ENCODE measurements at regions not wholly inside any gene's neighbourhood (a gene's known extent, or its start where the extent isn't known, plus 50 kb on each side); places are given as distances from the start of the nearest gene placed in this dataset.

GRCh38 chr4:20019310-20020015, 232.2 kb upstream of the SLIT2 start:
- no peak for TF ChIP-seq POLR2A (IDR thresholded peaks at IDR 0.05; ENCODE audit: low read depth, low read length)
- TF ChIP-seq CTCF (IDR thresholded peaks at IDR 0.05; ENCODE audit: extremely low read depth in 1 of 2, insufficient read depth in 1 of 2, low read depth in 1 of 2, low read length in 2 of 2): no peak
- no peak for TF ChIP-seq POLR2AphosphoS5 (IDR thresholded peaks at IDR 0.05; ENCODE audit: insufficient read depth, low read depth, low read length)
- no peak for TF ChIP-seq EZH2 (IDR thresholded peaks at IDR 0.05; ENCODE audit: borderline replicate concordance, low read depth, low read length, severe bottlenecking)
- no peak for TF ChIP-seq JUN (IDR thresholded peaks at IDR 0.05; ENCODE audit: borderline replicate concordance, insufficient read depth, insufficient read length, low read depth)

All from endothelial cell of umbilical vein (primary cell).